ENCODE measurements at regions not wholly inside any gene's neighbourhood (a gene's known extent, or its start where the extent isn't known, plus 50 kb on each side); places are given as distances from the start of the nearest gene placed in this dataset.
"Not testable (repeated sequence)": the region's sequence is repeated elsewhere in the genome, so short reads cannot be mapped to it uniquely, and the experiment has no call there.

- DNase-seq (ENCODE audit: low read depth in 2 of 2): no peak
Observed at GRCh38 chr2:72031346-72032110, 116.1 kb downstream of the CYP26B1 start.

GRCh38 chr2:72028996-72029395, 118.7 kb downstream of the CYP26B1 start:
- DNase-seq (ENCODE audit: low read depth in 2 of 2): no peak

- no peak for DNase-seq (ENCODE audit: low read depth in 2 of 2)
Observed at GRCh38 chr2:72028351-72028995, 119.2 kb downstream of the CYP26B1 start.

GRCh38 chr2:72027426-72028161, 120.1 kb downstream of the CYP26B1 start:
- no peak for DNase-seq (ENCODE audit: low read depth in 2 of 2)

- no peak for DNase-seq (ENCODE audit: low read depth in 2 of 2)
Observed at GRCh38 chr2:72026819-72027425, 120.7 kb downstream of the CYP26B1 start.

GRCh38 chr2:72024451-72025175, 123.0 kb downstream of the CYP26B1 start:
- DNase-seq (ENCODE audit: low read depth in 2 of 2): no peak

GRCh38 chr2:72023678-72024390, 123.8 kb downstream of the CYP26B1 start:
- no peak for DNase-seq (ENCODE audit: low read depth in 2 of 2)

GRCh38 chr2:72021371-72021770, 126.3 kb downstream of the CYP26B1 start:
- not testable (repeated sequence) for DNase-seq (ENCODE audit: low read depth in 2 of 2)

GRCh38 chr2:72015266-72015665, 132.4 kb downstream of the CYP26B1 start:
- no peak for DNase-seq (ENCODE audit: low read depth in 2 of 2)

GRCh38 chr2:72014831-72015230, 132.8 kb downstream of the CYP26B1 start:
- no peak for DNase-seq (ENCODE audit: low read depth in 2 of 2)

GRCh38 chr2:72013726-72014125, 133.9 kb downstream of the CYP26B1 start:
- DNase-seq (ENCODE audit: low read depth in 2 of 2): no peak

GRCh38 chr2:72012886-72013574, 134.6 kb downstream of the CYP26B1 start:
- no peak for DNase-seq (ENCODE audit: low read depth in 2 of 2)

- no peak for DNase-seq (ENCODE audit: low read depth in 2 of 2)
Observed at GRCh38 chr2:72011791-72012190, 135.9 kb downstream of the CYP26B1 start.

GRCh38 chr2:72011370-72011689, 136.3 kb downstream of the CYP26B1 start:
- no peak for DNase-seq (ENCODE audit: low read depth in 2 of 2)

- DNase-seq (ENCODE audit: low read depth in 2 of 2): no peak
Observed at GRCh38 chr2:72010647-72011369, 136.9 kb downstream of the CYP26B1 start.

- DNase-seq (ENCODE audit: low read depth in 2 of 2): no peak
Observed at GRCh38 chr2:72008608-72009007, 139.1 kb downstream of the CYP26B1 start.

- no peak for DNase-seq (ENCODE audit: low read depth in 2 of 2)
Observed at GRCh38 chr2:72007402-72007801, 140.3 kb downstream of the CYP26B1 start.

GRCh38 chr2:72006188-72006736, 141.4 kb downstream of the CYP26B1 start:
- DNase-seq (ENCODE audit: low read depth in 2 of 2): no peak

- DNase-seq (ENCODE audit: low read depth in 2 of 2): no peak
Observed at GRCh38 chr2:72004976-72005375, 142.7 kb downstream of the CYP26B1 start.
